GM20000 (cell line): ENCODE measurements at regions not wholly inside any gene's neighbourhood (a gene's known extent, or its start where the extent isn't known, plus 50 kb on each side); places are given as distances from the start of the nearest gene placed in this dataset.

Experiments
- DNase-seq: peaks from one replicate; pipeline ENCODE4 v3.0.0; 2012; ENCODE audit warnings: low spot score
- TF ChIP-seq, protein P1 (sequence below): IDR thresholded peaks from 2 replicates; pipeline ENCODE4 v1.5.1; 2012; ENCODE audit warnings: mild to moderate bottlenecking, control low read depth; ENCODE audit errors: extremely low read depth, missing control alignments

DNA sequence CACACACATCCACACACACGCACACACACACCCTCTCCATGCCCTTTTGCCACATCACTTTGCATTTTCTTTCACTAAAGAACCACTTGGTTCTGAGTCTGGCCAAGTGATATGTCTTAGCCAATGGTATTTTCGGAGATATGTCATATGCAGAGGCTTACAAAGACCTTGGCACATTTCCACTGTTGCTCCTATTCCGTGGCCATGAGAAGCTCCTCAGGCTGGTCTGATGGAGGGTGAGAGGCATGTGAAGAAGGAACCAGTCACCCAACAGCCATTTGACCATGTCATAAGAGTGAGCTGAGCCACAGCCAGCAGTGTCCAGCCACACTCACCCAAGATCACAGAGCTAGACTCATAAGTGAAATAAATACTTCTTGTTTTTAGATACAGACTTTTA, 212.6 kb upstream of the NAV2 start:
- TF ChIP-seq, protein P1, sequence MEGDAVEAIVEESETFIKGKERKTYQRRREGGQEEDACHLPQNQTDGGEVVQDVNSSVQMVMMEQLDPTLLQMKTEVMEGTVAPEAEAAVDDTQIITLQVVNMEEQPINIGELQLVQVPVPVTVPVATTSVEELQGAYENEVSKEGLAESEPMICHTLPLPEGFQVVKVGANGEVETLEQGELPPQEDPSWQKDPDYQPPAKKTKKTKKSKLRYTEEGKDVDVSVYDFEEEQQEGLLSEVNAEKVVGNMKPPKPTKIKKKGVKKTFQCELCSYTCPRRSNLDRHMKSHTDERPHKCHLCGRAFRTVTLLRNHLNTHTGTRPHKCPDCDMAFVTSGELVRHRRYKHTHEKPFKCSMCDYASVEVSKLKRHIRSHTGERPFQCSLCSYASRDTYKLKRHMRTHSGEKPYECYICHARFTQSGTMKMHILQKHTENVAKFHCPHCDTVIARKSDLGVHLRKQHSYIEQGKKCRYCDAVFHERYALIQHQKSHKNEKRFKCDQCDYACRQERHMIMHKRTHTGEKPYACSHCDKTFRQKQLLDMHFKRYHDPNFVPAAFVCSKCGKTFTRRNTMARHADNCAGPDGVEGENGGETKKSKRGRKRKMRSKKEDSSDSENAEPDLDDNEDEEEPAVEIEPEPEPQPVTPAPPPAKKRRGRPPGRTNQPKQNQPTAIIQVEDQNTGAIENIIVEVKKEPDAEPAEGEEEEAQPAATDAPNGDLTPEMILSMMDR = no peak
- no peak for DNase-seq

DNA sequence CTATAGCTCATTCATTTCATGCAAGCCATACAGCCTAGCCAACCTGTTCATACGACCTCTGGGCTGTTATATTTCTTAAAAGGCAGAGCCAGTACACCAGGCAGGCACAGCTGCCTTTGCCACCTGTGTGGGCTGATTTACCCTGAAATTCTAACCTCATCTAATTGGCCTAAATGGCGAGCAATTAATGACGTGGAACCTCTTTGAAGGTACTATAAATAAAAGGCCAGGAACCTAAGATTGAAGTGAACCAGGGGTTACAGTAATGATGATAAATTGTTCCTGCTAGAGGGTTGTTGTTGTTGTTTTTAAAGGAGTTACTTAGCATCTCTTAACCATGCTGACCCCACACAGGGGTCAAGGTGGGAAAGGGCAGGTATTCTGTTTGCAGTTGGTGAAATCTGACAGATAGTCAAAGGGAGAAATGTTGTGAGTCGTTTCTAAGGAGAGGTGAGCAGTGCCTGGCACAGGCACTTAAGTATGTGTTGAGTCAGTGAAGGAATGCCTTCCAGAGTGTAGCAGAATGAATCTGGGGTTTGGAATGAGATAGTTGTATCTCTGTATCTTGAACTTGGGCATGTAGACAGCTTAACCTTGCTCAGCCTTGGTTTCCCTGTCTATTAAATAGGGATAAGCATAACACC, 213.5 kb upstream of the NAV2 start:
- no peak for DNase-seq
- TF ChIP-seq, protein P1 = no peak

DNA sequence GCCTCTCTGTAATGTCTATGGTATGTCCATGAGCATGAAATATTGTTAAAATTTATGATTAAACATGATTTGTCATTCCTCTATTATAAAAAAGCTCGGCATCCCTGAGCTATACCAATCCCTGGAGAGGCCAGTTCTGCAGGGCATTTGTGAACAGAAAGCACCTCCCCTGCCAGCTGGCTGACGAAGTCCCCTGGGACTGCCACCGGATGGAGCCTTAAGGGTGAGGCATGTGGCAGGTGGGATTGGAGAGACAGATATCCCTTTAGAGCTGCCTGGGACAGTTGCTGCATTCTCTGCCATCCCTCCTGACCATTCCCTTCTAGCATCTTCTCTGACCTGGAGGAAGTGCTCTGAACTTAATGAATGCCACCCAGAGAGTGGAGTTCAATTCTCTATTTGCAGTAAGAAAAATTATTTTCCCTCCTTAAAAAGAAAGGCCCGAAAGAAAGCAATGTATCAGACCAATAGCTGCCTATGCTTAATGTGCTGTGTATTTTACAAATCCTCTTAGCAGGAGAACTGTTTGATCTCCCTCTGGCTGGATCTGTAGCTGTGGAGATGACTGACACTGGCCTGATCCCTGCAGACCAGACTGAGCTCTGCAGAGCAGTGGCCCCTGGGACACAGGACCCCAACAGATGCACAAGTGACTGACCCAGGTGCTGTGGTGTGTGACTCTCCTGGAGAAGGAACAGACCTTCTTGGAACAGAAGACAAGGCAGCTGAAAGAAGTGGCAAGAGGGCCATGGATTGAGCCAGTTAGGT, 219.0 kb upstream of the NAV2 start:
- DNase-seq = no peak
- TF ChIP-seq, protein P1 = no peak

DNA sequence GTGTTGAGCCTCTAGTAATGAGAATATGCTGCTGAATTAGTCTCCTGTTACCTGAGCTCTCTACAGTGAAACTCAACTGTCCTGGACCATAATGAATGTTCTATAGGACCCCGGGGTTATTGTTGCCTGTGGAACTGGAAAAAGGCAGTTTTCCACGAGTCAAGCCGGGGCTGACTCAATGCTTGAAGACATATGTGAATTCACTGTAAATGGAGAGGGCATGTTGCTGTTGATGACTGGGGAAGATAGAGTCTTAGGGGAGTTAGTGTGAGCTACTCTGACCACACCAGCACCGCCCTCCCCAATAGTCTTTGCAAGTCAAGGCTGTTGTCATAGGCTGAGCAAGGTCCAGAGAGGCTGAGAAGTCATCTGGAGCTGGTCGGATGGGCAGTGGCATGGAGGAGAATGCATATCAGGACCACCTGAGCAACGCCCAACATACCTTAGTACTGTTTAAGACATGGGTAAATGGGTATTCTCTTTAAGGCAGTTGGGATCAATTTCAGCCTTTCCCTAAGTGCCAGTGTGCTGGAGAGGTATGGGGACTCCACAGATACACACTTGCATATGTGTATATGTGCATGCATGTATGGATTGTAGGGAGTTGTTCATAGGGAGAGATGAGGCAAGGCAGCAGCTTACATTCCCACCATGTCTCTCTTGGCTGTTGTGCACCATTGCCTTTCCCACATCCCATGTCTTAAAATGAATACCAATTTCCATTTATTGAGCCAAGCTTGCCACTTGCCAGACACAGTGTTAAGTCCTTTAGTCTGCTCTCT, 230.1 kb upstream of the NAV2 start:
- TF ChIP-seq, protein P1 = no peak
- no peak for DNase-seq

DNA sequence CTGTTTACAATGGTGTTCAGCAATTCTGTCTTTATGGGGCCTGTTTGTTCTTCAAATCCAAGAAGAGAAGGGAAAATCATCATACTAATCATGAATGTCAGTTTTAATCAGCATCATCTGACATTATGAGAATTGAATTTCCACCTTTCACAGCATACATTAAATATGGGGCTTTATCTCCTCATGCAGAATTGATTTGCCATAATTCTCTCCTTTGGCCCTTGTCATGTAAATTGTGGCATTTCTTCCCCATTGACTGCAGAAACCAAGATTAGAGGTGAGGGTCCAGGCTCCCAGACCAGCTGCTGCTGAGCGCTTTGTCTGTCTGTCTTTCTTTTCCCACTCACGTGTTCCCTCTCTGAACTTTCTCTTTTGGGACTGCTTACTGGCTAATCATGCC, 232.1 kb upstream of the NAV2 start:
- no peak for DNase-seq
- TF ChIP-seq, protein P1 = no peak

DNA sequence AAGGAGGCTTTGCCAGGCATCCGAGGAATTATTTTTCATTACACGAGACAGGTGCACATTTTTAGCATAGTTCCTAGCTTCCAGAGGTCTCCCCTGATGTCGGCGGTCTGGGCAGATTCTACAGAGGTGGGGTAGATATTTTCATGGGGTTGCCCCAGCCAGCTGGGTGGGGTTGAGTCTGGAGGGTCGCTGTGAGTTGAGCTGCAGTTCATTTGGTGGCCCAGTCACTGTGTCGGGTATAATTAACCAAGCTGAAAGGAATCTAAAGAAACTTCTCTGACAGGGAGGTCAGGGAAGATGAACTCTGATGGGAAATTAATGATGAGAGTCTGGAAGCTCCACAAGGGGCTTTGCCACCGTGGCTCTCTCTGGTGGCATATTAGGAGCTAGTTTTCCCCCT, 233.7 kb upstream of the NAV2 start:
- no peak for DNase-seq
- TF ChIP-seq, protein P1 = no peak
